GM18502 (cell line): ENCODE measurements at regions not wholly inside any gene's neighbourhood (a gene's known extent, or its start where the extent isn't known, plus 50 kb on each side); places are given as distances from the start of the nearest gene placed in this dataset.
A peak's percentile ranks its signal among the peaks of the same experiment; 100 is the strongest.

ENCODE experiments used
- ATAC-seq: cut with Tn5 transposase; IDR thresholded peaks from one replicate; pipeline ENCODE4 v1.9.1; 2021; ENCODE audit warnings: mild to moderate bottlenecking; ENCODE audit not compliant: unreplicated experiment, poor library complexity

DNA sequence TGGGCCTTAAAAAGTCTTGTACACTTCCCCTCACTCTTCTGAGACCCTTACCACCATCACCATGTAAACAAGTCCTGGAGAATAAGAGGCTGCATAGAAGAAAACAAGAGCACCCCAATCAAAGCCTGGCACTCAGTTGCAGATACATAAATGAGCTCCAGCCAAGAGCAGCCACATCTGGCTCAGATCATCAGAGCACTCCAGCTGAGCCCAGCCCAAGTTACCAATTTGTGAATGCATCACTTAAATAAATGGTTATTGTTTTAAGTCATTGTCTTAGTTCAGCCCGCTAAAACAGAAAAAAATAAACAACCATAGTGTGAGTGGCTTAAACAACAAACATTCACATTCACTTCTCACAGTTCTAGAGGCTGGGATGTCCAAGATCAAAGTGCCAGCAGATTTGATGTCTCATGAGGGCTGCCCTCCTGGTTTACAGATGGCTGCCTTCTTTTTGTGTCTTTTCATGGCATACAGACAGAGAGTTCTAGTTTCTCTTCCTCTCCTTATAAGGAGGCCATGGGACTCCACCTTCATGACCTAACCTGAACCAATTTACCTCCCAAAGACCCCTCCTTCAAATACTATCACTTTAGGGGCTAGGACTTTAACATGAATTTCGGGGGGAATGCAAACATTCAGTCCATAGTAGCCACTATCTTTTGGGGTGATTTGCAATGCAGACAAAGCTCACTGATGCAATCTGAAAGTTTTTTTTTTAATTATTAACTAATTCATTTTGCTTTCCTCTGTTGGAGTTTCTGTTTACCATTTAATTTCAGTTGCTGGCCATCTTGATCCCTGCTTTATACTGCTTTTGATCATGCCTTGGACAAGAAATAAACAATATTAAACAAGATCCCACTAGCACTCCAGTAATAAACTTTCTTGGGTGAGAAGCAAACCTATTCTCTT lies 187.5 kb upstream of the ACVR2A start:
- no peak for ATAC-seq

DNA sequence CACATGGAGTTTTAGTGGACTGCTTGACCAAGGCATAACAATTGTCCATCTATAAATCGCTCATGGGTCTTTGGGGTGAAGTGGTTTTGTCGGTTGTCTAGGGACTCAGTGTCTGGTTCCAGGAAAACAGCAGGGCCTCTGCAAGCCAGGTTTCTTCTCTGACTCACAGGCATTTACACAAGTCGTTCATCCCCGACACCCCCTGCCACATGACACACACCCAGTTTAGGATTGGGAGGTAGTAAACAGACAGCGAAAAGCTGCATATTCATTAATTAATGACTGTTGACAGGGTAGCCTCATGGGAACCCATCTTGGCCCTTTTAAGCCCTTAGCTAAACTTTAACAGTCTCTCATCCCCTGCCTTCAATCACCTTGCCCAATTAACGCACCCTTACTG lies 194.8 kb upstream of the ACVR2A start:
- ATAC-seq, result no peak

DNA sequence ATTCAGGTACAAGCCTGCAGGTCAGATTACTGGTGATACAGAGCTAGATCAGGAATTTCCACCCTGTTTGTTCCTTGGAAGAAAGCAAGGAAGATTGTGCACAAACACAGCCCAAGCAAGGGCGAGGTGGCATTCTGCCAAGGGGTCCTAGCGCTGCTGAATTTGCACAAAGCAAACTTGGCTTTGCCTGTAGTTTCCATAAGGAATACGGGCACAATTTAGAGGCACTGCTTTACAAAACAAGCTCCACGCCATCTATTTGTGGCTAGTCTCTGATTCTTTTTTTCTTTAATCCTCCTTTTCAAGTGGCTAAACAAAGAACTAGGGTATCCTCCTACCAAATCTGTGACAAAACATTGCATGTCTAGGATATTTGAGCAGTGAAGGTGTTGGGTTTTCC lies 195.5 kb upstream of the ACVR2A start:
- no peak for ATAC-seq

DNA sequence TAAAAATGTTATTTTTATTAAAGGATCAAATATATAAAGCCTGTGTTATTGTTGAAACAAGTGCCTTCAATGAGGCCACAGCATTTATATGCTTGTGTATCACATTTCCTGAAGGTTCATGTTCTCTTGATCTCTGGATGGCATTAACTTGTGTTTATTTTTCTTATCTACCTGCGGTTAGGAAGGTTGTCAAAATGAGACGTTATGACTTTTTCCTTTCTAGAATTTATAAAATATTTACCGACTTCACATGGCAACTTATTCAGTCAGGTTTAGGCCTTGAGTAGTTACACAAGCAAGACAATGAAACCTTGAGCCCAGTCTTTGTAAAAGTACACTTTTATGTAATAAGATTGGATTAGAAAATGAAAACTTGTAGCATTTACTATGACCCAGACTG lies 196.4 kb upstream of the ACVR2A start:
- no peak for ATAC-seq

DNA sequence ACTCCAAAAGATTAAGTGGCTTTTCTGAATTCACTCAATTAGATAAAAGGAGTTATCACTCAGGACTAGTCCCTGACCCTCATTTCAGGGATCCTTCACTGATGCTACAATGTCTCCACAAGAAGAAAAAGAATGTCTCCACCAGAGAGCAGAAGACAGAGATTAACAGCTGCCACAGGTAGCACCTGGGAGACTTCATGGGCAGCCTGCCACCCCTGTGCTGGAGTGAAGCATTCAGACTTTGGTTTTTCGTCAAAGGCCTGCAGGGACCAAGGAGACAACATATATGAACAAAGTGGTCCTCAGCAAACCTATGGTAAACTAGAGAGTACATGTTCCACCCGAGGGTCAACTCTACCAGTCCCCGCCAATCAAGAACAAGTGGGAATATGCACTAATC lies 197.0 kb upstream of the ACVR2A start:
- no peak for ATAC-seq

DNA sequence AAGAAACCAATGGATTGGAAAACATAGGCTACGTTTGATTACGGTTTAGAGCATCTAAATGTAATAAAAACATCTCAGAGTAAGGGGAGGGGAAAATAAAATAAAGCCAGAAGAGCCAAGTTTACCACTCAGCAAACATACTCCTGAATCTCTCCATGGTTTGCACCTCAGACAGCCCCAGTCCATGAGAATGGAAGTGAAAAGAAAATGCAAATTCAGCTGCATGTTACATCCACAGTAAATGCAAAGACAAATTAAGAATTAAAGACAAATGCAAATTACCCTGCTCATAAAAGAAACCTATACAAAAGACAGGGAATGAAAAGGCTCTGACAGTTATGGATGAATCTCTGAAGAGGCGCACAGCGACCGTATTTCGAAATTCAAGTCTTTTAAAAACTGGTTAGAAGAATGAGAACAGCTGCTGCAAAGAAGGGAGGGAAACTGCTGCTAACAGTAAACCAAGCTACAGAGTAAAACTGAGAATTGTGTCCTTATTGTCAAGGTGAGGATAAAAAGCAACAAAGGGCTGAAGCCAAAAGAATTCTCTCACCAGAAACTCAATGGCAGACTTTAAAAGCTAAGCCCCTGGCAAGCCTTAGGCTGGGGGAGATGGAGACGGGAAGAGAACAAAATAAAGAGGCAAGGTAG lies 197.9 kb upstream of the ACVR2A start:
- ATAC-seq, result no peak

DNA sequence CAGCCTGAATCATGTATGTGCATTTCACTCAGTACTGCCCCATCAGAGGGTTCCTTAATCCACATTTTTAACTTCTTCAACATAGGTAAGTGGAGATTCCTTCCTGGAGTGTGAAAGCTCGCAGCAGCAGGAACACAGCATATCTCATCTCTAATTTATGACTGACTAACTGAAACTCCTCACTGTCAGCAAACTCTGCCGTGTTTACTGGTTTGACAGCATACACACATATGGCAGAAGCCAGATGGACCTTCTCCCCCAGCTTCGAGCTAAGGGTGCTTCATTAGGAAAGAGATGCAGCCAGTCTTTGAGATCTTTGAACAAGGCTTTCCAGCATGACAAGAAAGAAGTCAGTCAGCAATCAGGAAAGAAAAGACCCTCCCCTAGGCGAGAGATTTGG lies 200.3 kb upstream of the ACVR2A start:
- no peak for ATAC-seq

DNA sequence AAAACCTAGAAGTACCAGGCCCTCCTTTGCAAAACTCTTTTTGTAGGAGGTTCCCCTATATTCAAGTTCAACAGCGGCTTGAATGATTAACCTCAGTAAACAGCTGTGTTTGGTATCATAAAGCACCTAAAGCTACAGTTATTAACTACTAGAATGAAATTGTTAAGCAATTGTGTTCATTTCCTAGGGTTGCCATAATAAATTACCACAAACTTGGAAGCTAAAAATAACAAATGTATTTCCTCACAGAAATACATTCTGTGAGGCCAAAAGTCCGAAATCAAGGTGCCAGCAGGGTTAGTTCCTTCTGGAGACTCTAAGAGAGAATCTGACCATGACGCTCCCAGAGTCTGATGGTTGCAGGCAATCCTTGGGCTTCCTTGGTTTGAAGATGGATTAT lies 202.1 kb upstream of the ACVR2A start:
- ATAC-seq, result no peak

DNA sequence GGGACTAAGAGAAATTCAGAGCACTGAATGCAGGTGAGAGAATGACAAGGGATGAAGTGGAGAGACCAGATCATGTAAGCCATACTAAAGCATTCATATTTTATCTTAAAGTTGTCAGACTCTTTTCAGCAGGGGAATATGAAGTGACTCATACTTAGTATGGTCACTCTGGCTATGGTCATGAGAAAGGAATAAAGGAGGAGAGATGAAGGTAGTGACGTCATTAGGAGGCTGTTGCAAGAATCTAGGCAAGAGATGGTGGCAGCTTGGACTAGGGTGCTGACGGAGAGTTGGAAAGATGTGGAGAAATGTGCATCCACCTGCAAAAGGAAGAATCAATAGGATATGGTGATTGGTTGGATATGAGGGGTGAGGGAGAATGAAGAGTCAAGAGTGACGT lies 203.2 kb upstream of the ACVR2A start:
- ATAC-seq, result no peak

DNA sequence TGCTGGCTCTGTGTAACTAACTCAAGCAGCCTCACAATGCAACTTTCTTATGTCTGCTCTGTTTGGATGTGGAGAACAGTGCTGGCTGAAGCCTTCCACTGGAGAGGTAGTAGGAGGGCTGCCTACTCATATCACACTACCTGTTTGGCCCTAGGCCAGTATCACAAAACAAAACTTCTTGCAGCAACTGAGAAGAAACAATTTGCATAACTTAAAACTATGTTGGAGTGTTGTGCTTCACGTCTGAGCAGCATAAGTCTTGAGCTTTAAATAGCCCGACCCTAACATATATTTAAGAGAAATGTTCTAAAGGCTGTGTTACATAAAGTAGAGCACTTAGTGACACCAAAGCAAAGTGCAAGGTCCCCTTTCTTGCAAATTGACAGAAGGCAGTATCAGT lies 204.9 kb upstream of the ACVR2A start:
- ATAC-seq, result peak; percentile 82

DNA sequence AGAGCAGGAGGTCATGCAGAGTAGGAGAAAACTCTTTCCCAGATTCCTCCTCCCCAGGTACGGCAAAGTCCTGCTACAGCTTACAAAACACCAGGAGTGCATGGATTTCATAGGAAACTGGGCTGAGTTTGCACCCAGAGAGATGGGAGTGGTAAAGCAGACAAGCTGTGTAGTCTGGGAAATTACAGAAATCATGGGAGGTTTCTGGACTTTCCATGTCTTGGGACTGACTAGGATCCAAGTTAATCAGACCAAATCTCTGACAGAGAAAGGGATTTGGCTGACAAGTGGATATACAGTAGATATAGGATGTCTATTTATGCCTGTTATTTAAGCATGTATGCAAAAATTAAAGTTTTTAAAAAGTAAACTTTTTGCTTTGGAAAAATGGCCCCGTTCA lies 205.4 kb upstream of the ACVR2A start:
- ATAC-seq, result no peak

DNA sequence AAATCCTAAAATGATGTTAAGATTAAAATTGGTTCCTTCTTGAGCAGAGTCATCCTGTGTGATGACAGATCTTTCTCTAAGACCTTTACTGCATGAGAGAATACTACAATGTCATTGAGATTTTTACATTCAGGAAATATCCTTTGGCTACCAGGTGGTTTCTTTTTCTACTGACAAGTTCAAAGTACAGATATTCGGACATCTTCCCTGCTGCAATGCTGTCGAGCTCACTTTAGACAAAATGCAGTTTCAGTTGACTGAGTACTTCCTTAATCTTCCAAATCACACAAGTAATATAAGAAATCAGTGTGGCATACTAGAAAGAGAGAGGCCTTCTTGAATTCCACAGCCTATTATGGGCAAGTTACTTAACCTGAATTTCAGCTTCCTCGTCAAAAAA lies 207.9 kb upstream of the ACVR2A start:
- no peak for ATAC-seq

DNA sequence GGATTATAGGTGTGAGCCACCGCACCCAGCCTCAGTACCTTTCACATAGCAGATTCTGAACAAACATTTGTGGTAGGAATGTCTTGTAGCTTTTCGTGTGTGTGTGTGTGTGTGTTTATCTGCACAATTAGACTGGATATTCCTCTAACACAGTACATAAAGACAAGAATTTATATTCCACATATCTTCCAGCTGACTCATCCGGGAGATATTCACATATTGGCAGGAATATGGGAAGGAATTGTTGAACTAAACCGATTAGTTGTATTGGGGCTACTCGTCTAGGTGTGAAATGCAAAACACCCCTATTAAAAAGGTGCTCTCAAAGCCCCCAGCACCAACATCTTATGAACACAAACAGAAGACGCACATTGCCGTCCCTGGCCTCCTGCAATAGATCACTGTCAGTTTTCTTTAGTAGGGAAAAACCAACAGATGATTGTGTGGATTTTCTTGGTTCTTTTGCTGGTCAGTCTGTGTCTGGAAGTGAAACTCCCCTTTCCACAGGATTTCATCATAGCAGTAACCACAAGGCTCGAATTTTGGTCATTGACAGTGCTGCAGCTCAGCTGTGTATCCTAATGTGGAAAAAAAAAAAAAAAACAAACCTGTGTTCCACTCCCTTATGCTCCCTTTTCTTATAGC lies 208.5 kb upstream of the ACVR2A start:
- ATAC-seq, result no peak

DNA sequence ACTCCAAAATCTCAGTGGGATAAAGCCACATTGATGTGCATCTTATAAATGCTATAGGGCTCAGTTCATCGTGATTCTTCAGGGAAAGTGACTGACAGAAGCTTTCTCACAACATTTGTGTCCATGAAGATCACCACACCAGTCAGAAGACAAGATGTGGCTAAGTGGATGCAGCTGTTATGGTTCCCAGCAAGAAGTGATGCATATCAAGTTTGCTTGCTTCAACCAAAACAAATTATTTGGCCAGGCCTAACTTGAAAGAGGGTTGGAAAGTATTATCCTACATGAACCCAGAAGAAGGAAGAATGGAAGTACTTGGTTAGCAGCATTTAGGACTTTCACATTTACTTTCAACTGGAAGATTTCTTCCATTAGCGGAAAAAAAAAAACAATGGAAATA lies 210.0 kb upstream of the ACVR2A start:
- ATAC-seq, result no peak

DNA sequence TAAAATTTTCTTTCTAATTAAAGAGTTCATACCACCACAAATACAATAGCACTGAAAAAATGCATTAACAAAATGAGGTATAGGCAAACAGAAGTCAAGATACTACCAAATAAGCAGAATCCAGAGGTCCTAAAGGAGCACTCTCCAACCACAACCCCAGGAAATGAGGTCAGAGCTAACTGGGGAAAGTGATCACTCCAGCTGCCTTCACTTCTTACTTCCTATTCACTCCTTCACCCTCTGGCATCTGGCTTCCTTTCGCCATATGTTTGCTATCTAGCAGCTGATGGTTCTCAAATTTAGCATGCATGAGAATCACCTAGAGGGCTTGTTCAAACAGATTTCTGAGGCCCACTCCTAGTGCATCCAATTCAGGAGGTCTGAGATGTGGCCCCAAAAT lies 212.6 kb upstream of the ACVR2A start:
- no peak for ATAC-seq

DNA sequence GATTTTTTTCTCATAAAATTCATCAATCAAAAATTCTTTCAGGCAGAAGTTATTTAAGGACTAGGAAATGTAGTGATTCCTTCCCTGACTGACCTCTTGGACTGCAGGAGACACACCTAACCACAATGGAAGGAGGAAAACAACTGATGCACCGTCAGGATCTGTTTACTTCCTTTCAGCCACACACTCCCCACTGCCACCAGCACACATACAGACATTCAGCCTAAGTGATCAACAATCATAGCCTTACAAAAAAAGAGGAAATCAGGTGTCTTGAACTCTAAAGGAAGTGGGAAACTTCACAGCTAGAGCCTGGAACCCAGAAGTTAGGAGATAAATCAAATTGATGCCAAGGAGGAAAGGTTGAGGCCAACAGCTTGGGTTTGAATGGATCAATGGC lies 213.5 kb upstream of the ACVR2A start:
- no peak for ATAC-seq

DNA sequence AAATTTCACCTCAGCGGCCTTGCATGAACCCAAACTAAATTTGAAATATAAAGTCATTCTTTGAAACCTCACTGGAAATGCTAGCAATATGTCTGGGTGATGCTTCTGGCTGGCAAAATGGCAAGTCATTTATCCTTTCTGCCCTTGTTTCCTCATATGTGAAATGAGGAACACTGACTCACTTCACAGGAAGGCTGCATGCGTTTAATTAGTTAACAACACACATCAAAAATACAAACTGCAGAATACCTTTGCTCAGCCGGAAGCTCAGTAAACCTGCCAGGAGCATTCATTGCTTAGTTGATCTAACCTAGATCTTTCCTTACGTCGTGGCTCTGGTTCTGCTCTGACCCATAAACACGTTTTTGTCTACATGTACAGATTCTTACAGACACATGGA lies 214.2 kb upstream of the ACVR2A start:
- no peak for ATAC-seq

DNA sequence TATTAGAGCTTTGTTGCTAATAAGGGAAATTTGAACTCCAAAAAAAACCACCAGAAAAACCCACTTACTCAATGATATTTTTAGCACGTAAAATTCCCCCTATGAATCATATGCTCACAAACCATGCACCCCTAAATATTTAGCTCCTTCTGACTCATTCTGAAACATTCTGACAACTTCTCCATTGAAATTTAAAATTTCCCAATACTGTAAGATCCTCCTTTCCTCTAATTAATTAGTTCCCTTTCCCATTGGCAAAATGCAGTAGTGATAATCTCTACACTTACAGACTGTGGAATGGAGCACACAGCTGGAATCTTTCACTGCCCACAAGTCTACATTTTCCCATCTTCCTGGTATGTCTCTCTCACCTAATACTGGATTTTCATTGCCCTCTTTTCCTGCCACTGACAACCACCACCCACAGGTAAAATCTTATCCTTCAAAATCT lies 215.8 kb upstream of the ACVR2A start:
- ATAC-seq, result peak; percentile 56

DNA sequence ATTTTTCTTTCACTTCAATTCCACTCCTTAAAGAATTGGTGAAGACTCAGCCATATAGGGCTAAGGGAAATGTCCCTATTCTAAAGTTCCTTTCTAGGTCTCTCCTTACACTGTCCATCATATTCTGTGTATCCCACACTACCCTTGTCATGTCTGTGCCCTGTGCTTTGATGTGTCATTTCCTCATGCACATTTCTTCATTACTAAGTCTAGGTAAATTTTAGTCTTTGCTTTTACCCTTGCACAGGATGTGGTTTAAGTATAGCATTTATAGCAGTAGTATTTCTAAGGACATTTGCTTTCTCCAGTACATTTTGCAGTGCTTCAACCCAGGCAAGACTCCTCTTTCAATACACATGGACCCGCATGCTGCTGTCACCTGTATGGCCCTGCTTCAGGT lies 221.5 kb upstream of the ACVR2A start:
- peak; percentile 99 for ATAC-seq

DNA sequence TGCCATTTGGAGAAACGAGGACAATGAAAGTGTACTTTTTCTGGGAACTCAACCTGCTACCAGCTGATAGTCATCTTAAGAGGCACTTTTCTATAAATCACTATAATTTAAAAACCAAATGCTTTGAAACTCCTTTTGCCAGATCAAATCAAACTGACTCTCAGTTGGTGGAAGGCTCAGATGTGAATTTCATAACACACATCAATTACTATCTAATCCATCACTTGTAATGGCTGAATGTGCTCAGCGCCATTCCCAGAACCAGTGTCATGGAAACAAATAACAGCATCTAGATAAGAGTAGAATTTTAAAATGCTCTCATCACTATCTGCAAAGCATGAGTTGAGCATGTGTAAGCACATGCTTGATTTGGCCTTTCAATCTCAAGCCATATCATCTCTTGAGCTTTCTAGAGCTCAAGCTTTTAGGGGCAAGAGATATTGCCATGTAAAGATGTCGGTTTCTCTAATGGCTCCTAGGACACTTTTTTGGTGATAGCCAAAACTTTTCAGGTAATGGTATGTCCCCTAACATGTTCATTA lies 223.1 kb upstream of the ACVR2A start:
- ATAC-seq, result no peak

DNA sequence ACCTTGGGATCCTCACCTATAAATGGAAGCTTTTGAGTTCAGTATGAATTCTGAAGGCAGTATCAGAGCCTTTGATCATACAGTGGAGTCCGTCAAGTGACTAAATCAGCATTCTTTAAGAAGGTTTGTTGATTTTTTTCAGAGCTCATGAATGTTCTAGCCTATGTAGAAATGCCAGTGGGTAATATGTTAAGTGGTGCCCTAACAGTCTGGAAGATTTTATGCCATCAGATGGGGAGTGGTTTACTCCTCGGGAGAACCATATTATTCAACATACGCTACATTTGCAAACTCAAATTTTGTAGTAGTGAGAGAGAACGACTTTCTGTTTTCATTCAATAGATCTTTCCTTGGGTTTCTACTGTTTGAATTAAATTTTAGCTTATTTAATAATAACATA lies 225.0 kb upstream of the ACVR2A start:
- no peak for ATAC-seq
